CD4-positive, alpha-beta T cell treated with Interleukin-17A for 1 hour (primary cell): ENCODE measurements at regions not wholly inside any gene's neighbourhood (a gene's known extent, or its start where the extent isn't known, plus 50 kb on each side); places are given as distances from the start of the nearest gene placed in this dataset.

Experiments
- DNase-seq: peaks from one replicate; pipeline ENCODE4 v3.0.0-alpha.2; 2020

DNA sequence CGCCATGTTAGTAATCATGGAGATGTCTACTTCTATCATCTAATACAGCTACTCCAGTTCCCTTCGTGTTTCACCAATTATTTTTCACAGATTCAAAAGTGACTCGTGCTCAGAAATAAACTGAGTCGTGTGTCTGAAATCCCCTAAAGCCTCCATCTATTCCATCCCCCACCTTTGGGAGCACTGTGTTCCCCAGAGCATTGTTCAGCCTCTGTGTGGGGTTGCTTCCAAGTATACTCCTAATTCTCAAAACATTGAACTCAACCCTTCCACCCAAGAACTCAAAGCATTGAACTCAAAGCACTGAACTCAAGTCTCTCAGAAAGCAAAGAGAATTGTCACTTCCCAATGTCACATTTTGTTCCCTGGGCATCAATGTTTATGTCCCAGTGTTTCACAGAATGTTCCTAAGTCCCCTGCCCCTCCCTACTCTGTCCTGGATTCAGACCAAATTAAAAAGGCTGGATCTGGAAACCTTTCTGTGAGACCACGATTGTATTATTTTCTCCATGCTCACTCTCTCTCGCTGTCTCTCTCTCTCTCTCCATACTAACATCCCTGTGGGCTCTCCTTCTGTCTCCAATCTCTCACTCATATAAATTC lies 138.5 kb upstream of the QRFPR start:
- no peak for DNase-seq

DNA sequence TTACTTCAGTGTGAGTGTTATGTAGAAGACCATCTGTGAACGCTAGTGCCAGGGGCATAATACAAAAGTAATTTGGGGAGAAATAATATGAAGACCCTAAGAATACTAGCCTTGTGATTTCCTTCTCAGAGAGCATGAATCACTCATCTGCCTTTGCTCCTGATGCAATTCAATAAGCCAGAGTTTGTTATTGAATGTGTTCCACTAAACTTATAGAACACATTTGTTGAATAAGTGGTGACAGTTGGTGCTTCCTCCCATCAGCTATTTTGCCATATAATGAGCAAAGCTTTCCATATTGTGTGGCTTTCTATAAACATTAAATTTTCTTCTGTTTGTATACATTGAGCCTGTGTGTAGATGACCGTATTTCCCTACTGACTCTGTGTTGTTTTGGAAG lies 136.4 kb upstream of the QRFPR start:
- no peak for DNase-seq

DNA sequence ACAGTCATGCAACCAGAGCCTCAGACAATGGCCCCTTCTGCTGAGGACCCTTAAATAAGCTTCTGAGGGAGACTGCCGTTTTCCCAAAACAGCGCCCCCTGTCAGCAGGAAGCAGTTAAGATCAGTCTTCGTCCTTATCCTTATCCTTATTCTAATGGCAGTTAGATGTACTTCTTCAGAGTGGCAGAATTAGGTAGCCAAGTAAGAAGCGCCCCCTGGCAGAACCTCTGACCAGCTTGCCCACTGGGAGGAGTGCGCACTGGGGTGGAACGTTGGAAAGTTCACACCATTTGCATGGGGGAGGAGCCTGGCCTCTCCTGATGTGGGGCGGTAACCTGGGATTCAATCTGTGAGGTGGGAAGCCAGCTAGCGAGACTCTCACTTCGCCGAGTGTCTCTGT lies 133.6 kb upstream of the QRFPR start:
- DNase-seq, result no peak

DNA sequence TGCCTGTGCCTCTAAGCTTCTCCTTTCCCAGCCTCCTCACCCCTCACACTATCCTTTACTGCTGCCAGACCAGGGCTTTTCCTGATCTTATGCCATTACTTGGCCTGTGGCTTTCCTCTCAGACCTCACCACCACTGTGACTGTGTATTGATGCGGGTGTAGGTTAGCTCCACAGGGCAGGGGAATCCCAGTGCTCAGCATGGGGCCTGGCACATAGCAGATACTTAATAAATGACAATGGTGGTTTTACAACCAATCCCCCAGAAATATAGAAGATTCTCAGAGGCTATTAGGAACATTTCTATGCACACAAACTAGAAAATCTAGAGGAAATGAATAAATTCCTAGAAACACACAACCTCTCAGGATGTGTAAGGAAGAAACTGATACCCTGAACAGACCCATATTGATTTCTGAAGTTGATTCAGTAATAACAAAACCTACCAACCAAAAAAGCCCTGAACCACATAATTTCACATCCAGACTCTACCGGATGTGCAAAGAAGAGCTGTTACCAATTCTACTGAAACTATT lies 129.6 kb upstream of the QRFPR start:
- no peak for DNase-seq

DNA sequence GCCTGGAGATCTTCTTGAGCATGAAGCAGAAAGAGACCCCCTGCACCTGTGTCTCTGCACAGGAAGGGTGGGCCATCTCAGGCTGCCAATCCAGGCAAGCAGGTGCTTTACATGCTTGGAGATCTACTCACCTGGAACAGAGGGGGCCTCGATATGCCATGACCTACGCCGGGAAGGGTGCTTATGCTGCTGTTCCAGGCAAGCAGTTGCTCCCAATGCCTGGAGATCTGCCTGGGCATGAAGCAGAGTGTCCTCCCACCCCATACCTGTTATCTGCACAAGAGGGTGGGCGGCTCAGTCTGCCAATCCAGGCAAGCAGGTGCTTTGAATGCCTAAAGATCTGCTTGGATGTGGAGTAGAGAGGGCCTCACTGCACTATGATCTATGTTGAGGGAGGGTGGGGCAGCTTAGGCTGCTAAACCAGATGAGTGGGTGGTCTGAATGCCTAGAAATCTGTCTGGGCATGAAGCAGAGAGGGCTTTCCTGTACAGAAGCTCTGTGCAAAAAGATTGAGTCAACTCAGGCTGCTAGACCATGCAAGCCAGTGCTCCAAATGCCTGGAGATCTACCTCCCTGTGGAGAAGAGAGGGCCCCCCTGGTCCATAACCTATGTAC lies 104.5 kb upstream of the QRFPR start:
- no peak for DNase-seq

DNA sequence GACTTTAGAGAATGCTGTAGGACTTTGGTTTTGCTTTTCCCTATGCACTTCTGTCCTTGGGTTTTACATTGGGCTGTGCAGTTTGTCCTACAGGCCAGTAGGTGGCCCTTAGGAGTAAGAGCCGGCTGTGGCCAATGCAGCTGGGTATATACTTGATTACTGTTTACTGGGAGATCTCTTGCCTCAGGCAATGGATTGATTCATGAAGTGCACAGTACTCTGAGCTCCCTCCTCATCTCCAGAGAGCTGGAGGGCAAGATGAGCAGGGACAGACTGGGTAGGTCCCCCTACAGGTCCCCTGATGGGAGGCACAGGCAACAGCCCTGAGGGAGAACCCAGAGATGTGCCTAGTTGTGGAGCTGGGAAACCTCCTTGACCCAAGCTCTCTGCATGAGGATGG lies 103.8 kb upstream of the QRFPR start:
- DNase-seq, result peak; percentile 24

DNA sequence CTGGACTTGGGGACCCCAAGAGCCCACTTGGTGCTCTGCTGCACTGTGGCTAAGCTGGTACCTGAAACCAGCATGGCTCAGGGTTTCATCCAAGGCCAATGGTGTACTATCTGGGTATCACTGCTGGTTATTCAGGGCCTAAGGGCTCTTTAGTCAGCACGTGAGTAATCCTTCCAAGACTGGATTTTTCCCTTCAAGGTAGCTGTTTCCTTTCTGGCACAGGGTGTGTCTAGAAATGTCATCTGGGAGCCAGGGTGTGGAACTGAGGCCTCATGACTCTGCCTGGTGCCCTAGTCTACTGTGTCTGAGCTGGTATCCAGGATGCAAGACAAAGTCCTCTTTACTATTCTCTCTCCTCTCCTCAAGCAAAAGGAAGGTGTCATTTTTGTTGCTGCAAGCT lies 99.0 kb upstream of the QRFPR start:
- DNase-seq, result no peak

DNA sequence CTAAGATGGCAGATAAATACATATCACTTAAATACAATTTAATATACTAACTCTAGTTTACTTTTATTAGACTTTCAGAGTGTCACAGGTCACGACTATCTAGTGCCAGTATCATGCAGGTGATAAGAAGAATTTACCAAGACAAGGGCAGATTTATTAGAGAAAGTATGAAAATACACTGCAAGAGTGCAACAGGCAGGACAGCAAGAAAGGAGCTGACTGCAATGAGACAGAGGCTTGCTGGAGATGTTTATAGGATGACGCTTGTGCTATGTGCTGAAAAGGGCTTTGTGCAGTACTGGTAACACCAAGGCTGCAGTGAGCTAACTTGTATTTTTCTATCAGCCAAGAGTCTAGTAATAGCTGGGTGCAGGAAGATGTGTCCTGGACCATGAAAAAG lies 96.7 kb upstream of the QRFPR start:
- no peak for DNase-seq

DNA sequence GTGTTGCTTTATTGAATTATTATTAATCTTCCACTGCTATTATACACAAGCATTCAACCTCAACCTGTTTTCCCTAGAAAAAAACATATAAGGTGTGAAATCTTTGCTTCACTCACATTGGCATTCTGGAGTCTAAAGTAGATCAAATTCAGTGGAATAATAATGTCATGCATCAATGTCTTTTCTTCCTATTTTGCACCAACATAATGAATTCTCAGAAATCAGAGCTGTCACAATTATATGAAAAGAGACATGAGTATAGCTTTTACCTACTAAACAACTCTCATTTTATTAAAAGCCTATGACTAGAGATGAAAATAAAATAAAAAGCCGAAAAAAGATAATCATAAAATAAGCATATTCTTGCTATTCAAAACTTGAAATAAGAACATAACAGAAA lies 96.3 kb upstream of the QRFPR start:
- no peak for DNase-seq

DNA sequence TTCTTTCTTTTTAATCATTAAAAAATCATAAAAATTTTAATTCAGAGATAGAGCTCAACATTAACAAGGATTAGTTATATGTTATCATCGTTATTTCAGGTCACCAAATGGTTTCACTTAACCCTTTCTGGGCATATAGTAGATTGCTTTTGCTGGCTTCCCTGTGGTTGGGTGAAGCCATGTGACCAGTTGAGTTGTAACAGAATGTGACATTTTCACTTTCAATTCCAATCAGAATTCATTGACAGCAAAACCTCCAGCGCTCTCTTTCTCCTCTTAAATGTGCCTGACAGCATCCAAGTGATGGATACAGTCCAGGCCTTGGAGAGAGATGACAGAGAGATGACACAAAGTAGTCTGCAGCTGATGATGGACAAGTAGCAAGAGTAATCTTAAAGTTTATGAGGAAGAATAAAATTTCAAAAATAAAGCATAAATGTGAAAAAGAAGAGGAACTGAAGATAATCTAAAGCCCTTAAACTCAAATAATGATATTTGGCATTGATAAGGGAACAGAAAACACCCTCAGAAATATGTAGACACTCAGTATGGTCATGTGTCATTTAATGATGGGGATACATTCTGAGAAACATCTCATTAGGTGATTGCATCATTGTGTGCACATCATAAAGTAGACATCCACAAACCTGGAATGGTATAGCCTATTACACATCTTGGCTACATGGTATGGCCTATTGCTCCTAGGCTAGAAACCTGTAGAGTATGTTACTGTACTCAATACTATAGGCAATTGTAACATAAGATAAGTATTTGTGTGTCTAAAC lies 92.3 kb upstream of the QRFPR start:
- DNase-seq, result no peak

DNA sequence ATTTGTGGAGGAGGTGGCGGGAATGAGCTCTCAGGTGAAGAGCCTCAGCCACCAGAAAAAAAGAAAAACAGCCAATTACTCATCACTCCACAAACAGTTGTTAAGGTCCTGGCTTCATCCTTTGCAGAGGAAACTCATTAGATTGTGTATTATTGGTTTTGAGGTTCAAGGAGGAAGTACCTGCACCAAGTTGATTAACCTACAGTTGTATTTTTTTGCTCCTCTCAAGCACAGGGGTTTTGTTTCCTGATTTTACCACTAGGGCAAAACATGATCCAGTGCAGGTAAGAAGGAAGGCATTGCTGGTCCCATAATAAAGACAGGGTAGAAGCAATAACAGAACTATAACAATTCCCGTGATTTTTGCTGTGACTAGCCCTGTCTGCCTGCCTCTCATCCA lies 84.0 kb upstream of the QRFPR start:
- no peak for DNase-seq

DNA sequence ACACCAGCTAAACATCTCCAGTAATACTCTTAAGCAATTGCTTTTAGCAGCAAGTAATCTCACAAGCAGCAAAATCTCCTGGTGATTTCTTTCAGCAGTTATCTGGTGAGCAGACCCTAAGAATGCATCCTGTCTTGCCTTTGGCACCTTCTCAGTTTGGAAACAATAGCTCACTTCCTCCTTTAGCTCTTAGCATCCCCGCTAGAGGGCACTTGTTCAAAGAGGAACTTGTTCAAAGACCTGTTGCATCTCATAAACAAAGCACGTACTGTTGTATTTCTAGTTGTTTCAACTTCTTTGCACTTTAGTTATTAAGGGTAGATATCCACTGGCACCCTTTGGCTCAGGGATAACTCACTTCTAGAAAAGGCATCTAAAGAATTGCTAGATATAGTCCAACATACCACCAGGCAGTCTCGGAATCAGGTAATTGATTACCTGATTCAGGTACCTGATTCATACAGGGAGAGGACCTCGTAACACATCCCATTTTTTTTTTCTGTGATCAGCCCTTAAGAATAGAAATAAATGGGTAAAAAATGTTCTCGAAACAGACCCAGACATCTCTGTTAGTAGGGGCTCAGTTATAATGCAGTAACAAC lies 81.9 kb upstream of the QRFPR start:
- peak; percentile 57 for DNase-seq

DNA sequence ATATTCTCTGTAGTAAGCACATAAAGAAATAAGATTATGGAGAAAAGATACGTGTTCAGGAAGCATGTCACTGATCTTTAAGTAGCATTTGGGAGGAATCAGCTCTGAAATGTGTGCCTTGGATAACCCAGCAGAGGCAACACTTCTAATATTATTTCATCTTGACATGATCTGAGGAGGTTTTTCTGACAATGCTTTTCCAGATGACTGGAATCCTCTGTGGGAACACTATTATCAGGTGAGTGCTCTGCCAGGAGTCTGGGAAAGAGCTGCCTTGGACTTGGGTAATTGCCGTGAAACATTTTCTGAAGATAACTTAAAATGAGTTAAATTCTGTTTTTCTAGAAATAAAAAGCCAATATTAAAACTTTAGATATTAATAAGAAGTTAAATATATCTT lies 78.2 kb upstream of the QRFPR start:
- no peak for DNase-seq

DNA sequence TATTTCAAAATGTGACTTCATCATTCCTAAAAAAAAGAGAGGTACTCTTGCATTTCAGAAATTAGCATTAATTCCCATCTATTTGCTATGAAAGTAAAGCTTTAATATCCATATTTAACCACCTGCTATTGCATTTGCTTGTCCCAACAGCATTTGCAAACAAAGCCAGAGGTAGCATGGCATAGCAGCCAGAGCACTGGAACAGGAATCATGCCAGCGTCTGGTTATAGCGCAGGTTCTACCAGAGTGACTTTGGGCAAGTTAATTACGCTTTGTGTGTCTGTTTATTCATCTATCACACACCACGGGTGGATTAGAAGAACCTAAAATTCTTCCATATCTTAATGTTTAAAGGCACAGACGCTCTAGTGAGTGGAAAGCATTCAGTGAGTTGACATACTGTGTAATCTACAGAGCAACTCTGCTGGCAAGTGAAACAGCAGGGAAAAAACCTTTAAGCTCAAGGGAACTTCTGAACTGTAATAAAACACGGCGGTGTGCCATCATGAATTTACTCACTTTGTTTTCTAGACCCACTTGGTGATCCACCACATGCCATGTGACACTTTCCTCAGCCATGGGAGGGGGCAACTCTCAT lies 76.6 kb upstream of the QRFPR start:
- no peak for DNase-seq

DNA sequence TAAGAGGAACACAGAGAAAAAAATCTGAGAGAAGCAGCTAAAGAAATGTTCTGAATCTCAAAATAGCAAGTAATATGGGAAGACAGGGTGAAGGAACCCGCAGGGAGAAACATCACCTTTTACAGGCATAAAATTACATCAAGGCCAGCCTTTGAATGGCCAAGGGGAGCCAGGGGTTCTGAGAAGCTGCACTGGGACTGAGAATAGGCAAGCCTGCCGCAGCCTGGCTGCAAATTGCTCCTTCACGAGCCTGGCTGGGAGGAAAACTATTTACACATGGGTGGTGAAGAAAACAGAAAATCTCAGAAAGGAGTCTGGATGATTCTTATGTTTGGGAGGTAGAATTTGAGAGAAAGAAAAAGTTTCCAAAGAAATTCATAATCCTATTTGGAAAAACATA lies 74.5 kb upstream of the QRFPR start:
- DNase-seq, result no peak

DNA sequence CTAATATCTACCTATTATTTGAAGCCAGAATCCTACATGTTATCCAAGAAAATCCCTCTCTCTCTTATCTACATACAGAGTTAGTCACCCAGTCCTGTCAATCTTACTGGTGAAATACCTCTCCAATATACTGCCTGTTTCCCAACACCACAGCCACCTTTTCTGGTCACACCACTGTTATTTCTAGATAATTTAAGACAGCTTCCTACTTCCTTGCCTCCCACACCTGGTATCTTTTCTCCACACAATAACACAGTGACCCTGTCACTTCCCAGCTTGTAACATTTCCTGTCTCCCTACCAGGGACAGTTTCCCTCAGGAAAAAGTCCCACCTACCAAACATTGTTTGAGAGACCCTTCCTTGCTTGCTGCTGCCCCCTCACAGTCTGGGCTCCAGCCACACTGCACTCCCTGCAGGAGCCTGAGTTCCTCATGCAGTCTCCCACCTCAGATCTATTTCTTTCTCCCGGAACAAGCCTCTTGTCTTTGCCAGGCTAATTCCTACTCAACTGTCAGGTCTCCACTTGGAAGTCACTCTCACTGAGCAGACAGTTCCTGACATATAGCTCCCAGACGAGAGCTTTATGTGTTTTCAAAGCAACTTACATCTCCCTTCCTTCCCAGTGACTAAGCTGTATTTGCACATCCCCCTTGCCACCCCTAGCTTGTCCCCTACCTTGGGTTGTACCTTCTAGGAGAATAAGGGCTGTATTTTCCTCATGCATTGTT lies 73.6 kb upstream of the QRFPR start:
- DNase-seq, result no peak

DNA sequence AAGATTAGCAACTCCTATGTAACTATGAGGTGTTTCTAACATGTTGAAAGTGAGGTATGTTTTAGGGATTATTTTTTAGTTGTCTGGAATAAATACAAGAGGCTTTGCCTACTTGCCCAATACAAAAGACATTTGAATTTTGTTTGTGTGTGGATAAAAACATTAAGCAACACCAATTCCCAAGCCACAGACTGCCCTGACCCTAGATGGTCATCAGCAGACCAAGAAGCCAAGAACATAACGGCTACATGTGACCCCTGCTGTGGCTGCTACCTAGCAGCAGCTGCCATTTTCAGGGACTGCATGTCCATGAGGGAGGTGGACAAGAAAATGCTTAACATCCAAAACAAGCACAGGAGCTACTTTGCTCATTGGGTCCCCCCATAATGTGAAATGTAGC lies 70.5 kb upstream of the QRFPR start:
- DNase-seq, result no peak

DNA sequence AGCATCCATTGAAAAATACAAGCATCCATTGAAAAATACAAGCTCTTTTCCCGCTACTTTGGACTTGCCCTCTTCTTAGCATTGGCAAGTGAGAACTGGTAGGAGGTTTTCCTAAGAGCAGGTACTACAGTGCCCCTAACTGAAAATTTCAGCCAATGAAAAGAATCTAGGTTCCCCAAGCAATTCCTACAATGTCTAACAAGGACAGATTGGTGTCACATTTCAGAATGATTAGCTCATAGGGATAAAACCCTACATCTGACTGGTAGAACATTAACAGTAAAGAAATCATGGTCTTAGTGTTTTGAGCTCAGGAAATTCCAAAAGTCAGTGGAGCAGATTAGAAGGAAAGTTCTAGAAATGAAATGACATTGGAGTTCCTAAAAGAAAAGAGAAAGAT lies 68.6 kb upstream of the QRFPR start:
- no peak for DNase-seq

DNA sequence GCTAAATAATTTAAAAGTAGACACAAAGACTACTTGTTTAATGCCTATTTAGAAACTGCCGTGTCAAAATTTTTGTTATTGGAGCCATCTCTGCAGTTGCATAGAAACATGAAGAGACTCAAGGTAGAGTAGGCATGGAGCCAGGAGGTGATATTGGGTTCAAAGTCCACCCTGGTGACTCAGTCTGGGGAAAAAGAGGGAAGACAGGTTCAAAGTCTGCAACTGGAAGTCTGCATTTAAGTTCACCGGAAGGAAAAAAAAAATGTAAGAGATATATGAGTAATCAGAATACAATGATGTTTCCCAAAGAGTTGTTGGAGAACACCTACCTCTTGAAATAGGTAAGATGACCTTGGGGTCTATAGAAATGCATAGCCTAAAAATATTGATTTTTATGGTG lies 67.4 kb upstream of the QRFPR start:
- no peak for DNase-seq

DNA sequence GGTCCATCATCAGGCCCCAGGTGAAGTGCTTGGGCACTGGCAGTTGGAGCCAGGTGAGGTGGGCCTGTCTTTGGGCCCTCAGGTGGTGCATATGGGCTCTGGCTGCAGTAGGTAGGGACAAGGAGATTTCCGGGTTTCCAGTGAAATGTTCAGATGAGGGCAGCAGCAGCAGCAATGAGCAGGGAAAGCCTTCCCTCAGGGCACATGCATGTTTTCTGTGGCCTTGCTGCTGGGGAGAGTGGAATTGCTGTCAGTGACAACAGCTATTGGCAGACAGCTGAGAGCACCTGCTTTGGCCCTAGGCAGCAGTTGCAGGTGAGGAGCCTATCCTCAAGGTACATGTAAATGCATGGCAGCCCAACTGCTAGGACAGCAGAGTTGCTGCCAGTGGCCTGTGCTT lies 58.9 kb upstream of the QRFPR start:
- no peak for DNase-seq
